Liver (tissue), 8 donors: ENCODE measurements at regions not wholly inside any gene's neighbourhood (a gene's known extent, or its start where the extent isn't known, plus 50 kb on each side); places are given as distances from the start of the nearest gene placed in this dataset.

Experiments
- DNase-seq: peaks from one replicate; pipeline ENCODE4 v3.0.0-alpha.2; 2017; ENCODE audit warnings: low spot score
- H3K27ac ChIP-seq, 2 donors: one replicate each; pipeline ENCODE4 v1.7.0; 2013; ENCODE audit warnings: inconsistent platforms in 2 of 2, low read length in 2 of 2, control low read depth in 1 of 2, low read depth in 1 of 2, mild to moderate bottlenecking in 1 of 2
- H3K27me3 ChIP-seq, 4 donors: one replicate each; pipeline versions ENCODE4 v1.6.1 to v1.7.0; 2013; ENCODE audit warnings: low read length in 3 of 4, inconsistent platforms in 1 of 4, mild to moderate bottlenecking in 1 of 4, moderate library complexity in 1 of 4; ENCODE audit not compliant: control insufficient read depth in 4 of 4, insufficient read depth in 4 of 4
- H3K36me3 ChIP-seq, 4 donors: one replicate each; pipeline versions ENCODE4 v1.6.1 to v1.7.0; 2013; ENCODE audit warnings: low read length in 3 of 4, mild to moderate bottlenecking in 3 of 4, low read depth in 1 of 4, moderate library complexity in 1 of 4; ENCODE audit not compliant: control insufficient read depth in 4 of 4, insufficient read depth in 3 of 4
- H3K4me1 ChIP-seq, 4 donors: one replicate each; pipeline versions ENCODE4 v1.6.1 to v1.7.0; 2013; ENCODE audit warnings: low read length in 3 of 4, mild to moderate bottlenecking in 3 of 4, moderate library complexity in 1 of 4; ENCODE audit not compliant: control insufficient read depth in 4 of 4, insufficient read depth in 4 of 4
- H3K4me3 ChIP-seq, 3 donors: one replicate each; pipeline versions ENCODE4 v1.6.1 to v1.7.0; 2013; ENCODE audit warnings: low read length in 3 of 3, control low read depth in 1 of 3, low read depth in 1 of 3, mild to moderate bottlenecking in 1 of 3
- H3K9ac ChIP-seq, 2 donors: one replicate each; pipeline ENCODE4 v1.7.0; 2013; ENCODE audit warnings: low read length in 2 of 2, mild to moderate bottlenecking in 2 of 2, moderate library complexity in 2 of 2, control low read depth in 1 of 2, low read depth in 1 of 2
- H3K9me3 ChIP-seq, 4 donors: one replicate each; pipeline versions ENCODE4 v1.6.1 to v1.7.0; 2013; ENCODE audit warnings: low read length in 3 of 4; ENCODE audit not compliant: control insufficient read depth in 4 of 4
- ATF3 ChIP-seq: IDR thresholded peaks from 2 replicates; pipeline ENCODE4 v1.6.1; 2016; ENCODE audit warnings: antibody characterized with exemption
- CTCF ChIP-seq: fragments of 150-350 bp; IDR thresholded peaks from 2 replicates; pipeline ENCODE4 v1.5.1; 2017; ENCODE audit warnings: improper control_type of control experiment, low read depth, low read length; ENCODE audit not compliant: missing input control
- EGR1 ChIP-seq, 2 donors: IDR thresholded peaks; 2 replicates each; pipeline ENCODE4 v1.6.1; 2016 to 2018; ENCODE audit warnings: antibody characterized with exemption in 2 of 2, low read depth in 2 of 2
- FOXA2 ChIP-seq: IDR thresholded peaks from 2 replicates; pipeline ENCODE4 v1.6.1; 2016; ENCODE audit warnings: antibody characterized with exemption
- GABPA ChIP-seq, 2 donors: IDR thresholded peaks in 1 of 2; conservative IDR thresholded peaks in 1 of 2; 2 replicates each; pipeline ENCODE4 v1.6.1; 2016; ENCODE audit warnings: antibody characterized with exemption in 2 of 2, mild to moderate bottlenecking in 1 of 2, moderate library complexity in 1 of 2
- HNF4A ChIP-seq, 2 donors: conservative IDR thresholded peaks; 2 replicates each; pipeline ENCODE4 v1.6.1; 2016; ENCODE audit warnings: antibody characterized with exemption in 2 of 2, mild to moderate bottlenecking in 2 of 2
- HNF4G ChIP-seq: IDR thresholded peaks from 2 replicates; pipeline ENCODE4 v1.6.1; 2016; ENCODE audit warnings: antibody characterized with exemption
- MAX ChIP-seq: IDR thresholded peaks from 2 replicates; pipeline ENCODE4 v1.6.1; 2016; ENCODE audit warnings: antibody characterized with exemption
- NR2F2 ChIP-seq: IDR thresholded peaks from 2 replicates; pipeline ENCODE4 v1.6.1; 2016; ENCODE audit warnings: antibody characterized with exemption
- RAD21 ChIP-seq, 2 donors: IDR thresholded peaks; 2 replicates each; pipeline ENCODE4 v1.6.1; 2016; ENCODE audit warnings: antibody characterized with exemption in 2 of 2, mild to moderate bottlenecking in 2 of 2
- REST ChIP-seq: IDR thresholded peaks from 2 replicates; pipeline ENCODE4 v1.6.1; 2016; ENCODE audit warnings: antibody characterized with exemption, mild to moderate bottlenecking
- RXRA ChIP-seq, 2 donors: IDR thresholded peaks; 2 replicates each; pipeline ENCODE4 v1.6.1; 2017 to 2018; ENCODE audit warnings: antibody characterized with exemption in 2 of 2, mild to moderate bottlenecking in 1 of 2
- SP1 ChIP-seq: IDR thresholded peaks from 2 replicates; pipeline ENCODE4 v1.6.1; 2018; ENCODE audit warnings: antibody characterized with exemption, mild to moderate bottlenecking
- ZBTB33 ChIP-seq: IDR thresholded peaks from 2 replicates; pipeline ENCODE4 v1.6.1; 2016; ENCODE audit warnings: antibody characterized with exemption
- WGBS: extraction: QIAGEN DNeasy Blood & Tissue Kit; methylation state at CpG from one replicate; pipeline ENCODE4 v1.1.7; 2013; 5-methylcytosine and 5-hydroxymethylcytosine counted together
- donor health status: healthy.
- donor health status: healthy.
- donor health status: healthy.
- donor health status: healthy.
- donor health status: healthy.

- H3K4me3 ChIP-seq = no peak overlapping the region
- H3K36me3 ChIP-seq = no peaks in the 10 kb centered on the region
- 82% methylated on average over 3 of the region's 3 CpGs for WGBS
- H3K9ac ChIP-seq = no peak overlapping the region
- H3K4me1 ChIP-seq = peaks cover 0 to 2% (median 0%) of the 10 kb centered on the region in 4 donors
- TF ChIP-seq ZBTB33 (no peak), HNF4G (no peak), NR2F2 (no peak), GABPA (IDR thresholded peaks at IDR 0.05 in 1 of 2, conservative IDR thresholded peaks at IDR 0.05 in 1 of 2) (no peak), SP1 (no peak), REST (no peak), FOXA2 (no peak), MAX (no peak), EGR1 (IDR thresholded peaks at IDR 0.05; ENCODE audit: low read depth in 2 of 2) (no peak)
- H3K9me3 ChIP-seq = no peaks in the 10 kb centered on the region
- H3K27ac ChIP-seq = no peak overlapping the region
- no peak for DNase-seq
- no peaks in the 10 kb centered on the region for H3K27me3 ChIP-seq
Observed at GRCh38 chr5:54696346-54696745, 178.8 kb downstream of the SNX18 start.

GRCh38 chr5:54695198-54695966 lies 177.8 kb downstream of the SNX18 start:
- WGBS = 62% methylated on average over 5 of the region's 5 CpGs
- H3K9ac ChIP-seq = no peak overlapping the region
- peaks cover 0 to 2% (median 0%) of the 10 kb centered on the region in 4 donors for H3K4me1 ChIP-seq
- H3K27ac ChIP-seq = no peak overlapping the region
- TF ChIP-seq MAX (no peak), GABPA (IDR thresholded peaks at IDR 0.05 in 1 of 2, conservative IDR thresholded peaks at IDR 0.05 in 1 of 2) (no peak), RAD21 (IDR thresholded peaks at IDR 0.05) (peak in 1 of 2 donors; percentile 39), ATF3 (no peak), EGR1 (IDR thresholded peaks at IDR 0.05; ENCODE audit: low read depth in 2 of 2) (no peak), SP1 (no peak), HNF4A (conservative IDR thresholded peaks at IDR 0.05) (no peak), NR2F2 (no peak), CTCF (no peak), HNF4G (no peak), ZBTB33 (no peak), RXRA (IDR thresholded peaks at IDR 0.05) (peak; percentile 77 to 83)
- no peak for DNase-seq
- H3K36me3 ChIP-seq = no peaks in the 10 kb centered on the region
- H3K27me3 ChIP-seq = no peaks in the 10 kb centered on the region
- H3K9me3 ChIP-seq = no peaks in the 10 kb centered on the region
- H3K4me3 ChIP-seq = no peak overlapping the region
